Hepatic stellate cell (primary cell): ENCODE measurements at regions not wholly inside any gene's neighbourhood (a gene's known extent, or its start where the extent isn't known, plus 50 kb on each side); places are given as distances from the start of the nearest gene placed in this dataset.
"Not testable (repeated sequence)": the region's sequence is repeated elsewhere in the genome, so short reads cannot be mapped to it uniquely, and the experiment has no call there.

ENCODE experiments used
- DNase-seq: peaks from one replicate; pipeline ENCODE4 v3.0.0; 2011; ENCODE audit warnings: low spot score

DNA sequence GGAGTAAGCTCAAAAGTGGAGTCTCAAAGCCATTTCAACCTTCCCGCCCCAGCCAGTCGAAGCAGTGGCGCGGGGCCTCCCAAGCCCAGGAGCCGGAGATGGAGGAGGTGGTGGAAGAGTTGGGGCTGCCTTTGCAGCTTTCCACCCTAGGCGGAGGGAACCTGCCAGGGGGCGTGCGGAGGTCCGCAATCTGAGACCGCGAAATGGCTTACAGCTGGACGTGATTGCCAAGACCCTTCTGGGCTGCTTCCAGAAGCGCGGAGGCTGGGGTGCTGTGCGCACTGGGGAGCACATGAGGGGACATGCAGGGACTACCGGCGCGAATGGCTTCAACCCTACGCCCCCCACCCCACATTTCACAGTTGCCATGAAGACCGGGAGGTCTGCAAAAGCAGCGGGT is 86.2 kb downstream of the PRR15 start:
- no peak for DNase-seq

DNA sequence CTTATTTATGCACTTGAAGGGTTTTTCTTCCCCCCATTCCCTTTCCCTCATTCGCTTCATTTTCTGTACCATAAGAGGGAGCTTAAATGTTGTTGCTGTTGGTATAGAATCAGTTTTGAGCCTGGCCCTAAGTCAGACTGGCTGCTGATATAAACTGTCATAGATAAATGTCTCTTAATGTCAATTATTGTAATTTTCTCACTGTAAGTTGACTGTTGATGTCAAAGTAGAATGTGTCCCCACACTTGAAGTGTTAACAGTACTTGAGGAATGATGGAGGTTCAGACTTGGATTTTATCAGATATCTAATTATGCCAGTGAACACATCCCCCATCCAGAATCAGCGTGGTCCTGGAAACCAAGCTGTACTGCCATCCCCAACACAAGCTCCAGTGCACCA is 87.8 kb downstream of the PRR15 start:
- no peak for DNase-seq

DNA sequence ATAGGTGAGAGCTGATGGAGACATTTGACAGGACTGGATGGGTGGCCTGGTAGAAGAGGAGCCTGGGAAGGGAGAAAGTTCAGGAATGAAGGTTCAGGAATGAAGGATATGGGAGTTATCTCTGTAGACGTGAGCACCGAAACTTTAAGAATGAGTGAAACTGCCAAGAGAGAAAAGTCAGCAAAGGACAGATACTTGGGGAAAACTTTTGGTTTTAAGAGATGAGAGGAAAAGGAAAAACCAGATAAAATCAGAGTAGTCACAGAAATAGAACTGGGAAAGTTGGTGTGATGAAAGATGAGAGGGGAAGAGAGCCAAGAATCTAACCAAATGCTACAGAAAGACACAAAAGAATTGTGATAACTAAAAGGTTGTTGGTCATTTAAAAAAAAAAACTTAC is 88.9 kb downstream of the PRR15 start:
- no peak for DNase-seq

DNA sequence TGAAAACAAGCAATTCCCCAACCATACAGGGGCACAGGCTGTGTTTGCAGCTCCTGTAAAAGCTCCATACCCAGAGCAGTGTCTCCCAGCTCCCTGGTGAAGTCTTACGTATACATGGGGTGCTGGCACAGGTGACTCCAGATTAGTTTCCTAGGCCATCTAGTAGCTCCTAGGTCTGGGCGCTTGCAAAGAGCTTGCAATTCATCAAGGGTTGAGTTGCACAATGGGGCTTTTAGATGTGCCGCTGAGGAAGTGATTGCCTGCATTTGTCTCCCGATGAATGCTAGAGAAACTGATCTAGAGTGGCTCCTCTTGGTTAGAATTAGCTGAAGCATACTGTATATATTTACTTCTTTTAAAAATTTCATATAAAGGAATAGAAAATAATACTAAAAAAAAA is 90.7 kb downstream of the PRR15 start:
- not testable (repeated sequence) for DNase-seq

DNA sequence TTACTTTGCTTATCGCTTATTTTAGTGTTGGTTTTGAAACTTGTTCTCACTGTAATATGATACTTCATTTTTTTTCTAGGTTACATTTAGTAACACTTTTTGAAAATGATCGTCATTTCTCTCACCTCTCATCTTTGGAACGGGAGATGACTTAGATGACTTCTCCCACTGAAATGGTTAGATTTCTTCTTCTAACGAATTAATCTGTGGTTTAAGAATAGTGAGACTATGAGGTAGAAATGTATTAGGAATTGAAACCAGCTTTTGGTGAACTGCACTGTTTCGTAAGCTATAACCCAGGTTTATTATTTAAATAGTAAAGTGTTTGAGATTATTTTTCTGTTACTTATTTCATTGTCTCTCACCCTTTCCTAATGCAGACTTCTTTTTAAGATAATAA is 93.7 kb downstream of the PRR15 start:
- DNase-seq, result no peak

DNA sequence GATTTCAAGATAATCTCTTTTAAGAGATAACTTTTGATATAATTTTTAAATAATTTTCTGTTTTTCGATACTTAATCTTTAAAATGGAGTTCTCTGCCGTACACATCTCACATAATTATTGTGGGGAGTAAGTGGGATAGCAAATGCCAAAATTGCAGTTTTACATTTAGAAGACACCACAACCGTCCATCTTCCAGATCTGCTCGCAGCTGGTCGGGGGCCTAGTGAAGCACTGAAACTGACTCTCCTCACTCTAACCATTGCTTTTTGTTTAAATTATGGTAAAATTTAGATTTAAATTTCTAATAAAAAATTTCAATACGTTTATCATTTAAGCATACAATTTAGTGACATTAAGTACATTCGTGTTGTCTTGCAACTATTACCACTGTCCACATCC is 94.2 kb downstream of the PRR15 start:
- no peak for DNase-seq

DNA sequence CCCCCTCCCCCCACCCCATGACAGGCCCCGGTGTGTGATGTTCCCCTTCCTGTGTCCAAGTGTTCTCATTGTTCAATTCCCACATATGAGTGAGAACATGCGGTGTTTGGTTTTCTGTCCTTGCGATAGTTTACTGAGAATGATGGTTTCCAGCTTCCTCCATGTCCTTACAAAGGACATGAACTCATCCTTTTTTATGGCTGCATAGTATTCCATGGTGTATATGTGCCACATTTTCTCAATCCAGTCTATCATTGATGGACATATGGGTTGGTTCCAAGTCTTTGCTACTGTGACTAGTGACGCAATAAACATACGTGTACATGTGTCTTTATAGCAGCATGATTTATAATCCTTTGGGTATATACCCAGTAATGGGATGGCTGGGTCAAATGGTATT is 95.6 kb downstream of the PRR15 start:
- DNase-seq, result not testable (repeated sequence)

DNA sequence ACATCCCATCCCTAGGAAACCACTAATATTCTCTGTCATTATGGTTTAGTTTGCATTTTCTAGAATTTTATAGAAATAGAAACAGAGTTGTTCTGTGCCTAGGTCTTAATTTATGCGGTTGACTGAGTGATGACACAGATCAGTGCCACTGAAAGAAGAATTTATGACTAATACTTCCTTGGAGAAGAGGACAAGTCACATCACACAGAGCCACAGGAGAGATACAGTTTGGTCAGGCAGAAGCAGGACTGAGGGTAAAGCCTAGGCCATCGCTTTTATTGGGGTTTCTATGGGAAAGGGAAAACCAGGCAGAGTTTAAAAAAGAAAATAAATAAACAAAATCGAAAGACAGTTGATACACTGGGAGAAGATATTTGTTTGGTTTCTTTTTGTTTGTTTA is 99.3 kb downstream of the PRR15 start:
- not testable (repeated sequence) for DNase-seq

DNA sequence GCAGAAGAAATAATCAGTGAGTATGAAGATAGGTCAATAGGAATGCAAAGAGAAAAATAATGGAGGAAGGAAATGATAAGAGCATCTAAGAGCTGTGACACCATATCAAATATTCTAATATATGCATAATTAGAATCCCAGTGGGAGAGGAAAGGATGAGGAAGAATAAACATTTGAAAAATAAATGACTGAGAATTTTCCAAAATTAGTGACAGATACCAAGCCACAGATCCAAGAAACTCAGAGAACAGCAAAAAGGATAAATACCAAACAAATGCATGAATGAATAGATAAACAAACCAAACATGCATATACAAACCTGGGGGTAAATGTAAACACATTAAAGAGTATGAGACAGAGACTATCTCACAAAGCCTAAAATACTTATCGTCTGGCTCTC is 101.4 kb downstream of the PRR15 start:
- DNase-seq, result not testable (repeated sequence)

DNA sequence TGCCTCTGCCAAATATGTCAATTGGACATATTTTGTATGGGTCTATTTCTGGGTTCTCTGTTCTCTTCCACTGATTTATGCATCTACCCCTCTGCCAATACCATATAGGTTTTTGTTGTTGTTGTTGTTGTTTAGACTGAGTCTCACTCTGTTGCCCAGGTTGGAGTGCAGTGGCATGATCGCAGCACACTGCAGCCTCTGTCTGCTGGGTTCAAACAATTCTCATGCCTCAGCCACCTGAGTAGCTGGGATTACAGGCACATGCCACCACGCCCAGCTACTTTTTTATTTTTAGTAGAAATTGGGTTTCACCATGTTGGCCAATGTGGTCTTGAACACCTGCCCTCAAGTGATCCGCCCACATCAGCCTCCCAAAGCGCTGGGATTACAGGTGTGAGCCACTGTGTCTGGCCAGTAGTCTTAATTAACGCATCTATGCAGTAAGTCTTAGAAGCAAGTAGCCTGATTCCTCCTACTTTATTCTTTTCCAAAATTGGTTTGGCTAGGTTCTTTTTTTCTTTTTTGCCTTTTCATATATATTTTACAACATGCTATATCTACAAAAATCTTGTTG is 103.5 kb downstream of the PRR15 start:
- not testable (repeated sequence) for DNase-seq

DNA sequence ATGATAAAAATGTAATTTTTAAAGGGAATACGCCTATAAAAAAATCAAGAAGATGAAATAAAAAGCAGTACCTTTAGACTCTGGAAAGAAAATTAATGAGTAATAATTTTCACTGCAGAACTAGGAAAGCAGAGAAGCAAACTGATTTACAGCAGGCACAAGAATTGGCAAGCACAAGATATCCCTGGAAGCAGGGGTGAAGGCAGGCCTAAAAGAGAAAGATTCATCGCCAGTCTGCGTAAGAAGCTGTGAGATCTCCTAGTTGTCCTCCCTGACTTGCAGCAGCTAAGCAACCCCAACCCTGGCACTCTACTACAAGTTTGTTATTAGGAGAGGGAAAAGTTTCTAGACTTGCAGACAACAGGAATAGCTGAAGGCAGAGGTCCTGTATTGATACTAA is 107.7 kb downstream of the PRR15 start:
- DNase-seq, result not testable (repeated sequence)

DNA sequence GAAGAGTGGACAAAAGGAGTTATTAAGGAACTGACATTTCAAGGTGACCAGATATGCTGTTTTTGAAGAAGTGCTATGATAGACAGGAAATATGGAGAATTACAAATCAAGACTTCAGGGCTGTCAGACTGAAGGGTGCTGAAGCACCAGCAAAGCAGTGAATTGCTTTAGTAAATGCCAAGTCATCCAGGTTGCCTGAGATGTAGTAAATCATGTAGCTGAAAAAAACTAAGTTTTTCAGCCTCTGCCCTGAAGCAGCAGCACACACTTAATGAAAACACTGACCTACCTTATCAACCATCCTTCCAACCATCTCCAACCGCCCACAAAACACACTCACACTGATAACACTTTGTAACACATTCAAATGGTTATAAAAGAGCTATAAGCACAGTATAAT is 110.0 kb downstream of the PRR15 start:
- not testable (repeated sequence) for DNase-seq

DNA sequence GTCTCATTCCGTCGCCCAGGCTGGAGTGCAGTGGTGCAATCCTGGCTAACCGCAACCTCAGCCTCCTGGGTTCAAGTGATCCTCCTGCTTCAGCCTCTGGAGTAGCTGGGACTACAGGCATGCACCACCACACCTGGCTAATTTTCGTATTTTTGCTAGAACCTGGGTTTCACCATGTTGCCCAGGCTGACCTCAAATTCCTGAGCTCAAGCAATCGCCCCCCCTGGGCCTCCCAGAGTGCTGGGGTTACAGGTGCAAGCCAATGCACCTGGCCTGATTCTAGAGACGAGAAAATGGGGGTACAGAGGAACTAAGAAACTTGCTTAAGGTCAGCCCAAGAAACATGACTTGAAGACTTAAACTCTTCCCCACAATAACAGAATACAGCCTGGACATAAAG is 111.0 kb downstream of the PRR15 start:
- not testable (repeated sequence) for DNase-seq

DNA sequence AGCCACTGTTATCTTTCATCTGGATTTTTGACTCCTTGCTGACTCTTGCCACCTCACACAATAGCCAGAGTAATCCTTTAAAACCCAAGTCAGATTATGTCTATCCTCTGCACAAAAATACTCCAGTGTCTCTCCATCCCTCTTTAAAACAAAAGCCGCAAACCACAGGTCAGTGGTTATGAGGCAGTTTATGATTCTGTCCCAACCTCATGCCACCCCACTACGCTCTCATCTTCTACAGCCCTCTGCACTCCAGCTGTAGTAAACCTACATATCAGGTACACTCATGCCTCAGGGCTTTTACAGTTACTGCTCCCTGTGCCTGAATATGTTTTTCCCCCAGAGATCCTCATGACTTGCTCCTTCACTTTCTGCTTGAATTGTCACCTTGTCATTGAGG is 113.6 kb downstream of the PRR15 start:
- DNase-seq, result not testable (repeated sequence)

DNA sequence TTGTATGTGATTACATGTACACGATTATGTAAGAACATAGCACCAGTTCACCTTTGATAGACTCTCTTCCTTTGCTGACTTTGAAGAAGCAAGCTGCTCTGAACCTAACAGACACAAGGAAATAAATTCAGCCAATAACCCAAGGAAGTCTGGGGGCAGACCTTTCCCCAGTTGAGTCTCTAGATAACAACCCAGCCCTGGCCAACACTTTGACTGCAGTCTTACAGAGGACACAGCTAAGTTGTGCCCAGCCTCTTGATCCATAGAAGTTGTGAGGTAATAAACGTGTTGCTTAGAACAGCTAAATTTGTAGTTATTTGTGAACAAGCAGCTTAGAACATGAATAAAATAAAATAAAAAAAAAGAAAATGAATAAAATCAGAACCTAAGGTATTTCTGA is 116.3 kb downstream of the PRR15 start:
- DNase-seq, result not testable (repeated sequence)

DNA sequence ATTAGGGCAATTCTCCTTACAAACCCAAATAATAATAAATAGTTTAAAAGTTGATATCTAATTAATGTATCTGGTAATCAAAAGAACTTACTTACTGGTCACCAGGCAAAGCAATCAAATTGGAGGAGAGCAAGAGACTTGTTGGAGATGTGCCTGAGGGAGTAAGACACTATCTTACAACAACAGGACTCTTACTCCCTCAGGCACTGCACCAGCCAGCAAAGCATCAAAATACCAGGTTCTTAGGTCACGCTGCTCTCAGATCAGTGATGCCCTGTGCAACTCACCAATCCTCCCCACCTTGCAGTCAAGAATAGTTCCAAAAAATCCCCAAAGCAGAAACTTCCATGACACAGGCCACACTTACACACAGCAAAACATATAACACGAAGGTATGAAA is 117.0 kb downstream of the PRR15 start:
- not testable (repeated sequence) for DNase-seq

DNA sequence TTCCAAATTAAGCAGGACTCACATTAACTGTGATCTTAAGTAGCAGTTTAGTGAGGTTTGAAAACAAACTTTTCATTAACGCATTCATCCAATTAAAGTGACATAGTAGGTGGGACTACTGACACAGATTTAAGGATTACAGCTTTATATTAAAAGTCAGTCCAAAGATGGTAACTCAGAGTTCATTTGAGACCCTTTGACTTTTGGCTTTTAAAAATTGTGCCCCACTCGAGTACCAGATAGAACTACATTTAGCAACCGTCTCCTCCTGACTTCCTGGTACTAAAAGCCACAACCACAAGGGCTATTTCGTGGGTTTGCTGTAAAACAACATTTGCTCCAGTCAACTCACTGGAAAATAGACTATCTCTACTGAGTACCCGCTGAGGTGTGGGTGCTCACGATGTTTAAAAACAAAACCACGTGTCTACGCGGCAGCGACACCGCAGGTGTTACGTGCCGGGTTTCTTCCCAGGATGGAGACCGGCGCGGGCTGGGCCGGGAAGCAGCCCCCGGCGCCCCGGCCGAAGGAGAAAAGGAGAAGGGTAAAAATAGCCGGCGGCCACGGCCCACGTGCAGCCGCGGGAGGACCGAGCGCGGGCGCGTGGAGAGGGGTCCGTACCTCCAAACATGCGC is 120.6 kb downstream of the PRR15 start:
- DNase-seq, result not testable (repeated sequence)

DNA sequence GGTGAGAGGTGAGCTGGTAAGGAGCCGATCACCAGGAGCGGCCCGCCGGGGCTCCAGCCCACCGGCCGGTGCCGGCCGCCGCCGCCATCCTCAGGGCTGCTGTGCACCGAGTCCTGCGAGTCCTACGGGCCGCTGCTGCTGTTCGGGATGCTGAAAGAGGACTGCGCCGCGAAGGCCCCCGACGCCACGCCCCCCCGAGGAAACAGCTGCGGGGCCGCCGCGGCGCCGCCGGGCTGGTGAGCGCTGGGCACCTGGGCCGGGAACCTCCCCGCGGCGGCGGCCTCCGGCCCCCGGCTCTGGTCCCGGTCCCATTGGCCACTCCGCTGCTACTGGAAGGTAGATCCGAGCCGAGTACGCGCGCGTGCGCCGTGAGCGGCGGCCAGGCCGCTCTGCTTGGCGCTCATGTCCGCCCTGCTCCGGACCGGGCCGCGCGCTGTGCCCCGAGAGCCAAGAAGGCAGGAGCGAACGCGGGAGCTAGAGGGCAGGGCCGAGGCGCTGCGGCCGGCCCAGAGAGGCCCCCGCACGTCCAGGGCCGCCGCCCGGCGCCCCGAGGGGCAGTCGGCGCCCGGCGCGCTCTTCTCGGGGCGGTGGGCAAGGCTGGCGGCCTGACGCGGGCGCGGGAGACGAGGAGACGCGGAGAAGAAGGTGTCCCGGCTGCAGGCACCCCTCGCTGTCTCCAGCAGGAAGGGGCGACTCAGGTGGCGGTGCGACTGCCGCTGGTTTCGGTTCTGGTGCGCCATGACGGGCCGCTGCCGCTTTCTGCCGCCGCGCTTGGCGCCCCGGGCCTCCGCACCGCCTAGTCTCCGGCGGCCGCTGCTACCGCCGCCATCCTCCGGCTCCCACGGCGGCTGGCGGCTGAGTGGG is 121.3 kb upstream of the WIPF3 start:
- peak; percentile 43 for DNase-seq

DNA sequence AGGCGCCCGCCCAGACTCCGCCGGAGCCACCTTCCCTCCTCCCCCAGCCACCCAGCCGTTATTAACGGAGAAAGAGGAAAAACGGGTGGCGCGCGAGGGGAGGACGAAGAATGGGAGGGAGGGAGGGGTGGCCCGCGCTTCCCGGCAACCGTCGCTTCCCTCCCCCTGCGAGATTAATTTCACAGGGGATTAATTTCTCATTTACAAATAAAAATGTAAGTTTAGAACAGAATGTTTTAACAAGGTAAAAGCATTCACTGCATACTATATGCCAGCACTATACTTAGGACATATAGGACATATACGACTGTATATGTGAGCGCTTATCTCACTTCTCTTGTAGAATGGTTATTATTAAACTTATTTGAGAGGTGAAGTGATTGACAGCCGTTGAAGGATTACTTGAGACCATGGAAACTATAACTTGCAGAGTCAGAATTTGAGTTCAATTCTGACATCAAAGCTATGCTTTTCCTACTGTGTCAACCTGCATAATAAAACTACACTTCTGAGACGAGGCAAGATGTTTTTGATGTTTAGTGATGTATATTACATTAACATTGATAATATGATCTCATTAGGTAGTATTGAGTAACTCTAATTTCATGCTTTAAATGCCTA is 120.5 kb upstream of the WIPF3 start:
- DNase-seq, result not testable (repeated sequence)

DNA sequence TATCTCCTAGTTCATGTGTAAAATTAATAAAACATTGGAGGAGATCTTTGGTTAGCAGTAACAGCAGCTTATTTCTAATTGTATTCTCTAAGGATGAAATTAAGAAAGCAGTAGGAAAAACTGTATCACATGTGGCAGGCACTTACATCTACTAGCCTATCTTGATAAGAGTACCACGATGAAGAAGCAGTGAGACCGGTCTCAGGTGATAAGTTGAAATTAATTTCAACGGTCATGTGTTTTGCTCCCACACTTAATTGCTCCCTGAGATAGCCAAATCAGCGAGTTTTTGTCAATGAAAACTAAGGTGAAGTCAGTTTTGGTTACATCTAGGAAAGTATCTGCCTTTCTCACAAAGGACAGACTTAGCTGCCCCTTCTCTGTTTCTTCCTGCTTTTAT is 115.8 kb upstream of the WIPF3 start:
- DNase-seq, result not testable (repeated sequence)

DNA sequence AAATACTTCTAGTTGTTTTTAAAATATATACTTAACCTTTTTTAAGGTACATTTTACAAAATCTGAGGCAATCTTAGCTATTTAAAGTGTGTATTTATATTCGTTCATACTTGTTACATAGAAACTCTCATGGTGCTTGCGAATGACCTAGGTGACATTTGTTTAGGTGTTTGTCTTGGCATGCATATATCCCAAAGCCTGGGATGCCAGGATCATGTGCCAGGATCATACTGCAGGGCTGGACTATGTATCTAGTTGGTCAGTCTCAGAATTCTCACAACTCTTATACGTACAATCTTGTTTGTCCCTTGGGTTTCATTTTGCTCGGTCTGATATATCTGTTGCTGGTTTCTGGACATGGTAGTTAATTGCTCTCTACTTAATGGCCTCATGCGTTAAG is 109.9 kb upstream of the WIPF3 start:
- DNase-seq, result not testable (repeated sequence)

DNA sequence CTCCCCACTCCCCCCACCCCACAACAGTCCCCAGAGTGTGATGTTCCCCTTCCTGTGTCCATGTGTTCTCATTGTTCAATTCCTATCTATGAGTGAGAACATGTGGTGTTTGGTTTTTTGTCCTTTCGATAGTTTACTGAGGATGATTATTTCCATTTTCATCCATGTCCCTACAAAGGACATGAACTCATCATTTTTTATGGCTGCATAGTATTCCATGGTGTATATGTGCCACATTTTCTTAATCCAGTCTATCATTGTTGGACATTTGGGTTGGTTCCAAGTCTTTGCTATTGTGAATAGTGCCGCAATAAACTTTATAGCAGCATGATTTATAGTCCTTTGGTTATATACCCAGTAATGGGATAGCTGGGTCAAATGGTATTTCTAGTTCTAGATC is 106.6 kb upstream of the WIPF3 start:
- not testable (repeated sequence) for DNase-seq

DNA sequence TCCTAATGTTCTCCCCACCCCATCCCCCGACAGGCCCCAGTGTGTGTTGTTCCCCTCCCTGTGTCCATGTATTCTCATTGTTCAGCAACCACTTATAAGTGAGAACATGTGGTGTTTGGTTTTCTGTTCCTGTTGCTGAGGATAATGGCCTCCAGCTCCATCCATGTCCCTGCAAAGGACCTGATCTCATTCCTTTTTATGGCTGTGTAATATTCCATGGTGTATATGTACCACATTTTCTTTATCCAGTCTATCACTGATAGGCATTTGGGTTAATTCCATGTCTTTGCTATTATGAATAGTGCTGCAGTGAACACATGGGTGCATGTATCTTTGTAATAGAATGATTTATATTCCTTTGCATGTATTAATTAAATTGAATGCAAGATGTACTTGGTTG is 104.8 kb upstream of the WIPF3 start:
- not testable (repeated sequence) for DNase-seq
